ENCODE measurements at regions not wholly inside any gene's neighbourhood (a gene's known extent, or its start where the extent isn't known, plus 50 kb on each side); places are given as distances from the start of the nearest gene placed in this dataset.

DNA sequence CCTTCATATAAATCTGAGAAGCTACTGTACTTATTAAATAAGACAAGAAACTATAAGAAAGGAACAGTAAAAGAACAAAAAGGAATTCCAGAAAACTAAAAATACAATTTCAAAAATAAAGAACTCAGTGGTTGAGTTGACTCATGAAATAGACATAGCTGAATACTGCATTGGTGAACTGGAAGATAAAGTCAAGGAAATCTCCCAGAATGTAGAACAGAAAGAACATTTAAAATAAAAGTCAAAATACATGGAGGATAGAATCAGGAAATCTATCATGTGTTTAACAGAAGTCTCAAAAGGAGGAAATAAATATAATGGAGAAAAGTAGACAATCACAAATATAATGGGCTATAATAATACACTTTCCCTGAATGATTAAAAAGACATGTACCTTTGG lies 136.4 kb upstream of the PMFBP1 start:
- DNase-seq = no peak

DNA sequence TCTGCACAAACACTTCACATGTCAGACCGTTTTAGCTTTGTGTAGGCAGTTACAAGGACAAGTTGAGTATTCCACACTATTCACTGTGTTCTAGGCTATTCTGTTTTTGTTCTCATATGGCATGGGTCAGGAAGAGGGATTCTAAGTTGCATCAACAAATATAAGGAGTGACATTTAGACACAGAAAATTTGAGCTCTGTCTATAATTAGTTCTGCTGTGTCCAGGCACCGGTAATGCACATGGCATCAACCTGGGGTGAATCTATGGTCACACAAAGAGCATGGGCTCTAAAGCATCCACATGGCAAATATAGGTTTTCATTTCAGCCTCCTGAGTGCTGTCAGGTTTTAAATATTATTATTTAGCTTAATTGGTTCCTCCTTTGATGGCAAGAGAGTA lies 130.4 kb upstream of the PMFBP1 start:
- DNase-seq = no peak

GRCh38 chr16:72301523-72302236 lies 129.7 kb upstream of the PMFBP1 start:
- no peak for DNase-seq

DNA sequence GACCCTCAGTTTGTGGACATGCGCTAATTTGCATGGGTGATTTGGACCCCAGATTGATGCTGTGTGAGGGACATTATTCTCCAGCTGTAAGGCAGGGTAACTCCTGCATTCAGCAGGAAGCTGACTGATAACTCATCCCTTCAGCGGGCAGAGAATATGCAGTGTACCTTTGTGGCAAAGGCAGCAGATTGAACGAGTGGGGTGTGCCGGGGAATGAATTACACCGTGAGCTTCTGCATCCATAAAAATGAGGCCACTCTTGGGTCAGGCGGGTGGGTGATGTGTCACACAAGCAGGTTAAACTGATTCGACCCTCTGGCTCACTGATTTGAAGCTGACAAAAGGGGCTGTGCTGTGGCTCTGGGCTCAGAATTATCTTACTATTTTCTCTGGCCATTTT lies 128.9 kb upstream of the PMFBP1 start:
- DNase-seq = no peak

- DNase-seq = no peak
These were observed 127.8 kb upstream of the PMFBP1 start for GRCh38 chr16:72299684-72300243.

GRCh38 chr16:72298961-72299360 lies 127.0 kb upstream of the PMFBP1 start:
- no peak for DNase-seq

GRCh38 chr16:72295914-72296313 lies 124.0 kb upstream of the PMFBP1 start:
- DNase-seq = no peak

GRCh38 chr16:72291531-72291981 lies 119.6 kb upstream of the PMFBP1 start:
- DNase-seq = no peak

- no peak for DNase-seq
These were observed 119.2 kb upstream of the PMFBP1 start for GRCh38 chr16:72291121-72291520.

DNA sequence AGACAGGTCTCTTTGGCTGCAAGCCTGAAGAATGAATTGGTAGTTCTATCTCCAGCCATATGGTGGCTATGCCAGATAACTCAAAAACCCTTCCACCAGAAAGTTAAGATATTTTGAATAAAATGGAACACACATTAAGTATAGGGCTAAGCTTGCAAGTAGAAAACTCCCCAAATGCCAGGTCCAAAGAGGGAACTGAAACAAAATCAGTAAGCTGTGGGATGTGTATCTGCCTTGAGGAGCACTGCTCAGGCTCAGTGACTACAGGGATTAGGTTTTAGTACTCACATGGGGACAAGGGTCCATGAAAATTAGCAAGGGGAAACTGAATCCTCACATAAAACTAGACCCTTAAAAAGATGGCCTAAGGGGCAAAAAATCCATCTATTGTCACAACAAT lies 115.7 kb upstream of the PMFBP1 start:
- no peak for DNase-seq

DNA sequence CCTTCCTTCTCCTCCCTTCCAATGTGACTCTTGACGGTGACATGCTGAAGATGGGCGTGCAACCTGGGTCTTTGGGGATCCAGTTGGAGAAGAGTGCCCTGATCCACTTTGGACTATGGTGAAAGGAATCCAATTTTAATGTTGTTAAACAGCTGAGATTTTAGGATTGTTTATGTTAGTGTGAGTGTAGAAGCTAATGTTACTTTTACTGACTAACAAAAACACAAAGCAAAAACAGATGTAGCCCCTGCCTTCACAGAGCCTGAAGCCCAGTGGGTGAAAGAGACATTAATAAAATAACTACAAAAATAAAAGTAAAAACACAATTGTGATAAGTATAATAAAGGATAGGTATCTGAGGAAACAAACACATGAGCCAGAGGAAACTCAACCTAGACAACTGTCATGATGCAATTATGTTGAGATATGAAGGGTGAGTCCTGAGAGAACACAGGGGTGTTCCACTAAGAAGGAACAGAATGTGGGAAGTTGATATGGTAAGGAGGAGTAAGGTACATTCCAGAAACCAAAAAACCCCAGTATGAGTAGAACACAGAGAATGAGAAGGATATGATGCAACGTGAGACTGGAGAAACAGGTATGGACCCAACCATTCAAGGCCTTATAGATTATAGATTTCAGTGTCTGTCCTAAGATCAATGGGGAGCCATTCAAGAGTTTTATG lies 115.1 kb upstream of the PMFBP1 start:
- no peak for DNase-seq

DNA sequence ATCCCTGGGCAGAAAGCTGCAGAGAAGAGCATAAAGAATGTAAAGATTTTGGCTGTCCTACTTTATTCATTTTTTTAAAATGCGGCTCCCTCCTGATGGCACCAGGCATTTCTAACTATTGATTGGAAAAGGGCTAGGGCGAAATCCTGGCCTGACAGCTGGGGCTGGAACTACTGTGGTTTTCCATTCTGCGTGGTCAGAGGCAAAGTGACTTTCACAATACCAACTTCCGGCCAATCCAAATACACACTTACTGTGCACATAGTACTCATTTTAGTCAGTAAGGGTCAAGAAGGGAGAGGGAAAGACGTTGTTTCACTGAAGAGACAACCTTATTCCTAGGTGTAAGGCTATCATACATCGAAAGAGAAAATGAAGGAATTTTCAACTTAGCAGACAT lies 113.8 kb upstream of the PMFBP1 start:
- no peak for DNase-seq

GRCh38 chr16:72285324-72285723 lies 113.4 kb upstream of the PMFBP1 start:
- DNase-seq = no peak

GRCh38 chr16:72284042-72284789 lies 112.3 kb upstream of the PMFBP1 start:
- no peak for DNase-seq

GRCh38 chr16:72282362-72282761 lies 110.4 kb upstream of the PMFBP1 start:
- no peak for DNase-seq

GRCh38 chr16:72278301-72278700 lies 106.3 kb upstream of the PMFBP1 start:
- no peak for DNase-seq

- DNase-seq = no peak
These were observed 105.8 kb upstream of the PMFBP1 start for GRCh38 chr16:72277749-72278148.

DNA sequence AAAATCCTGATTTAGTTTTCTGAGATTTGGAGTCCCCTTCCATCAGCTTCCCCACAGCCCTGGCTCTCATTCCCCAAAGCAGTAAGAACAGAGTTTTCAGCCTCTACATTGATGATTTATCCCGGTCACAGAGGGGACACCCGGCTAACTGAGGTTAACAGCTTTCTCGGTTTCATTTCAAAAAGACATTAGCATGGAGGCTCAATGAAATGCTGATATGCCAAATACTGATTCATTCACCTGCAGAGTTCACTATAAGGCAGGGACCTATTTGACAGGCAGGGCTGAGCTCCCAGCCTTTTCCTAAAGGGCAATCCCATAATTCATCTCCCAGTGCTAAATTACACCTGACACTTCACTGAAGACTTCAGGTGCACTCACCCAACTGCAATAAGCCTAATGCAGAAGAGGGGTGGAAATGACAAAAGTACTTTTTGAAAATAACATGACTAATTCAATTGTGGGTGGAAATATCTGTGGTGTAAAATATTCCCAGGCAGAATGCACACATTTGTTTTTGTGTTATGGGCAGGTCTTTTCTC lies 99.8 kb upstream of the PMFBP1 start:
- DNase-seq = no peak

- DNase-seq = no peak
These were observed 98.6 kb upstream of the PMFBP1 start for GRCh38 chr16:72270531-72270930.

DNA sequence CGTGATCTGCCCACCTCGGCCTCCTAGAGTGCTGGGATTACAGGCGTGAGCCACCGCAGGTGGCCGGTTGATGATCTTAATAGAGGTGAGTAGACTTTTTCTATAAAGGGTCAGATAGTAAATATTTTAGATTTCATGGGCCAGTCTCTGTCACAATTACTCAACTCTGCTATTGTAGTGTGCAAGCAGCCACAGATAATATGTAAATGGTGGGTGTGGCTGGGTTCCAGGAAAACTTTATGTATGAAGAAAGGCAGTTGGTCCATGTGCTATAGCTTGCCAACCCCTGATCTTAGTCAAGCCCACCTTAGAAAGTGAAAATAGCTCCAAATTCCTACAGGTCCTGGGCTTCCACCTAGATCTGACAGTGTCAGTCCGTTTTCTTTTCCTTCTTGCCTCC lies 94.9 kb upstream of the PMFBP1 start:
- DNase-seq = no peak

DNA sequence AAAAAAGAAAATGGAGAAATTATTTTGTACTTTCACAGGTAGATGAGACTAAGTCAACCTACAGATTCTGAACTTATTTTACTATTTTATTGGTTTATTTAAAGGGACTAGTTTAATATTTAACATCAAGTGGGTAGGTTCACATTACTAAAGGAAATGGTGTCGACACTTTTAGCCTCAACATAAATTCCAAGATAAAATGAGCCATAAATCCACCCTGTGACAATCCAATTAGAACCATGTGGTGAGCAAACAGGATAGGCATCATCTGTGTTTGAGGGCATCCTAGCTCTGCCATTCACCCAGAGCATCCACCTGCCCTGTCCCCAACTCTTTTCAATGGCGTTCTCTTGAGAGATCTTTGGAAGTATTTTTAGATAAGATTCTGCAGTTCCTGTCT lies 92.8 kb upstream of the PMFBP1 start:
- DNase-seq = no peak

- DNase-seq = no peak
These were observed 90.8 kb upstream of the PMFBP1 start for GRCh38 chr16:72262711-72263110.

DNA sequence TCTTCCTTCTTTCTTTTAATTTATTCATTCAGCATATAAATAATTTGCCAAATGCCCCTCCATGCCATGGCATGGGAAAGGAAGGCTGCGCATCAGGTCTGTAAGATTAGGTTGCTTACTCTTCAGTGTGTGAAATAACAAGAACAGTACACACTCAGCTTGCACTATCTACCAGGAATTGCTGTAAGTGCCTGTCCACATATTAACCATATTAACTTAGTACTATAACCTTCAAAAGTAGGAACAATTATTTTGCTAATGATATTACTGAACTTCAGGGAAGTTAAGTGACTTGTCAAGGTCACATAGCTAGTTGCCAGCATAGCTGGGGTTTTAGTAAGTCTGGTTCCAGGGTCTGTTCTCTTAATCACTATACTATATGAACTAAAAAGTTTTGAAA lies 89.2 kb upstream of the PMFBP1 start:
- no peak for DNase-seq

Data from activated T-cell treated with anti-CD3 and anti-CD28 coated beads, Interleukin-2, amount 50 U/mL, for 48 hours (primary cell).